GM23338 (cell line): ENCODE measurements at regions not wholly inside any gene's neighbourhood (a gene's known extent, or its start where the extent isn't known, plus 50 kb on each side); places are given as distances from the start of the nearest gene placed in this dataset.

ENCODE experiments used
- ATAC-seq: fragments of 200-7000 bp; cut with Tn5 transposase; 3 replicates; pipeline ENCODE4 v1.9.1; 2020
- DNase-seq: peaks from one replicate; pipeline ENCODE4 v3.0.0-alpha.2; 2015; ENCODE audit warnings: low spot score
- H2AFZ ChIP-seq: fragments of 200-600 bp; sonication (generic); 2 replicates; pipeline ENCODE4 v1.8.0; 2016; ENCODE audit warnings: antibody characterized with exemption, mild to moderate bottlenecking, moderate library complexity
- H3F3A ChIP-seq: fragments of 200-600 bp; sonication (generic); replicated peaks from 2 replicates; pipeline ENCODE4 v1.8.0; 2017; ENCODE audit warnings: antibody characterized with exemption, mixed run types, low read depth
- H3K27ac ChIP-seq: fragments of 200-600 bp; sonication (generic); 2 replicates; pipeline ENCODE4 v1.6.1; 2016; ENCODE audit warnings: low read depth
- H3K27me3 ChIP-seq: fragments of 200-600 bp; sonication (generic); 2 replicates; pipeline ENCODE4 v1.8.0; 2016; ENCODE audit warnings: mild to moderate bottlenecking, mixed run types, moderate library complexity; ENCODE audit not compliant: insufficient read depth
- H3K36me3 ChIP-seq: fragments of 200-600 bp; sonication (generic); 2 replicates; pipeline ENCODE4 v1.8.0; 2016; ENCODE audit warnings: mild to moderate bottlenecking; ENCODE audit not compliant: insufficient read depth
- H3K4me1 ChIP-seq: fragments of 200-600 bp; sonication (generic); 2 replicates; pipeline ENCODE4 v1.8.0; 2016; ENCODE audit warnings: mild to moderate bottlenecking, moderate library complexity; ENCODE audit not compliant: insufficient read depth
- H3K4me2 ChIP-seq: fragments of 200-600 bp; sonication (generic); 2 replicates; pipeline ENCODE4 v1.7.1; 2017; ENCODE audit warnings: mixed run types
- H3K4me3 ChIP-seq: fragments of 200-600 bp; sonication (generic); 2 replicates; pipeline ENCODE4 v1.6.1; 2016; ENCODE audit warnings: mixed run types
- H3K79me2 ChIP-seq: fragments of 200-600 bp; sonication (generic); replicated peaks from 2 replicates; pipeline ENCODE4 v1.8.0; 2017; ENCODE audit warnings: mild to moderate bottlenecking; ENCODE audit not compliant: insufficient read depth
- H3K9me2 ChIP-seq: fragments of 200-600 bp; sonication (generic); 2 replicates; pipeline ENCODE4 v1.8.0; 2017; ENCODE audit not compliant: insufficient read depth
- H4K20me1 ChIP-seq: fragments of 200-600 bp; sonication (generic); replicated peaks from 2 replicates; pipeline ENCODE4 v1.8.0; 2017; ENCODE audit warnings: mild to moderate bottlenecking; ENCODE audit not compliant: insufficient read depth
- H3K27ac Mint-ChIP-seq: 2 replicates; pipeline ENCODE4 v1.8.0; 2020; ENCODE audit warnings: inconsistent platforms, mild to moderate bottlenecking, moderate library complexity, mixed read lengths
- H3K27me3 Mint-ChIP-seq: 3 replicates; pipeline ENCODE4 v1.8.0; 2022; ENCODE audit warnings: low read depth, mild to moderate bottlenecking, moderate library complexity, mixed read lengths, inconsistent platforms; ENCODE audit not compliant: insufficient read depth, poor library complexity
- H3K36me3 Mint-ChIP-seq: 3 replicates; pipeline ENCODE4 v1.8.0; 2021; ENCODE audit warnings: low read depth, mild to moderate bottlenecking, inconsistent platforms, moderate library complexity, mixed read lengths
- H3K4me1 Mint-ChIP-seq: 3 replicates; pipeline ENCODE4 v1.8.0; 2020; ENCODE audit warnings: mild to moderate bottlenecking, inconsistent platforms, mixed read lengths
- H3K4me3 Mint-ChIP-seq: 3 replicates; pipeline ENCODE4 v1.8.0; 2021; ENCODE audit warnings: moderate library complexity, mild to moderate bottlenecking, inconsistent platforms, mixed read lengths
- H3K9me3 Mint-ChIP-seq: 3 replicates; pipeline ENCODE4 v1.8.0; 2020; ENCODE audit warnings: moderate library complexity, mild to moderate bottlenecking, inconsistent platforms, mixed read lengths
- CREB1 ChIP-seq: fragments of 250-450 bp; sonication (Bioruptor Pico); IDR thresholded peaks from 2 replicates; pipeline ENCODE4 v1.5.0; 2020; ENCODE audit warnings: low read depth, mild to moderate bottlenecking, moderate library complexity
- ETS1 ChIP-seq: IDR thresholded peaks from 2 replicates; pipeline ENCODE4 v1.6.1; 2016; ENCODE audit warnings: antibody characterized with exemption
- EZH2 ChIP-seq: fragments of 200-600 bp; sonication (generic); IDR thresholded peaks from one replicate; pipeline ENCODE4 v1.8.0; 2017; ENCODE audit warnings: antibody characterized with exemption, mild to moderate bottlenecking, low read depth; ENCODE audit not compliant: unreplicated experiment
- EZH2phosphoT487 ChIP-seq: fragments of 200-600 bp; sonication (generic); IDR thresholded peaks from one replicate; pipeline ENCODE4 v1.8.1; 2018; ENCODE audit warnings: antibody characterized with exemption; ENCODE audit not compliant: unreplicated experiment
- JUNB ChIP-seq: IDR thresholded peaks from one replicate; pipeline ENCODE4 v1.6.1; 2016; ENCODE audit warnings: antibody characterized with exemption; ENCODE audit not compliant: unreplicated experiment
- NANOG ChIP-seq: IDR thresholded peaks from 2 replicates; pipeline ENCODE4 v1.6.1; 2016; ENCODE audit warnings: antibody characterized with exemption, borderline replicate concordance
- STAT1 ChIP-seq: IDR thresholded peaks from one replicate; pipeline ENCODE4 v1.6.1; 2016; ENCODE audit warnings: antibody characterized with exemption; ENCODE audit not compliant: unreplicated experiment
- ZNF114 ChIP-seq: fragments of 250-450 bp; sonication (Bioruptor Pico); IDR thresholded peaks from 2 replicates; pipeline ENCODE4 v1.5.0; 2020; ENCODE audit warnings: mild to moderate bottlenecking, moderate library complexity
- ZNF331 ChIP-seq: fragments of 250-450 bp; sonication (Bioruptor Pico); IDR thresholded peaks from 2 replicates; pipeline ENCODE4 v1.5.0; 2020; ENCODE audit warnings: low read depth, mild to moderate bottlenecking, moderate library complexity
- ZNF462 ChIP-seq: fragments of 250-450 bp; sonication (Bioruptor Pico); IDR thresholded peaks from 2 replicates; pipeline ENCODE4 v1.5.0; 2020; ENCODE audit warnings: mild to moderate bottlenecking, moderate library complexity
- TF ChIP-seq, protein P1 (sequence below), 2 experiments: fragments of 200-600 bp in 1 of 2; sonication (generic) in 1 of 2; conservative IDR thresholded peaks; 2 replicates each; pipeline versions ENCODE4 v1.5.1 to v1.6.1; 2016 to 2017; ENCODE audit warnings: antibody characterized with exemption in 2 of 2, low read depth in 2 of 2, mild to moderate bottlenecking in 2 of 2, moderate library complexity in 1 of 2
- TF ChIP-seq, protein P2 (sequence below): IDR thresholded peaks from one replicate; pipeline ENCODE4 v1.6.1; 2018; ENCODE audit warnings: antibody characterized with exemption; ENCODE audit not compliant: unreplicated experiment

GRCh38 chr7:24075426-24075810 lies 208.6 kb upstream of the NPY start:
- Mint-ChIP-seq H3K4me1 (no peaks in the 10 kb centered on the region), H3K9me3 (no peaks in the 10 kb centered on the region), H3K27me3 (peaks cover 2% of the 10 kb centered on the region), H3K36me3 (no peaks in the 10 kb centered on the region), H3K4me3 (no peak overlapping the region), H3K27ac (no peak overlapping the region)
- H3K36me3 ChIP-seq: no peaks in the 10 kb centered on the region
- DNase-seq (no peak), ATAC-seq (no peak)
- no peak overlapping the region for H3K4me3 ChIP-seq
- H2AFZ ChIP-seq: 0 out of 2 replicates have a peak overlapping the region, but pooled peaks have one; percentile 4
- TF ChIP-seq ZNF114 (CRISPR knock-in tag) (no peak), EZH2phosphoT487 (no peak), JUNB (no peak), CREB1 (CRISPR knock-in tag) (no peak), ZNF462 (no peak), ZNF331 (no peak), ETS1 (no peak), NANOG (no peak), EZH2 (no peak), STAT1 (no peak)
- TF ChIP-seq, protein P1, sequence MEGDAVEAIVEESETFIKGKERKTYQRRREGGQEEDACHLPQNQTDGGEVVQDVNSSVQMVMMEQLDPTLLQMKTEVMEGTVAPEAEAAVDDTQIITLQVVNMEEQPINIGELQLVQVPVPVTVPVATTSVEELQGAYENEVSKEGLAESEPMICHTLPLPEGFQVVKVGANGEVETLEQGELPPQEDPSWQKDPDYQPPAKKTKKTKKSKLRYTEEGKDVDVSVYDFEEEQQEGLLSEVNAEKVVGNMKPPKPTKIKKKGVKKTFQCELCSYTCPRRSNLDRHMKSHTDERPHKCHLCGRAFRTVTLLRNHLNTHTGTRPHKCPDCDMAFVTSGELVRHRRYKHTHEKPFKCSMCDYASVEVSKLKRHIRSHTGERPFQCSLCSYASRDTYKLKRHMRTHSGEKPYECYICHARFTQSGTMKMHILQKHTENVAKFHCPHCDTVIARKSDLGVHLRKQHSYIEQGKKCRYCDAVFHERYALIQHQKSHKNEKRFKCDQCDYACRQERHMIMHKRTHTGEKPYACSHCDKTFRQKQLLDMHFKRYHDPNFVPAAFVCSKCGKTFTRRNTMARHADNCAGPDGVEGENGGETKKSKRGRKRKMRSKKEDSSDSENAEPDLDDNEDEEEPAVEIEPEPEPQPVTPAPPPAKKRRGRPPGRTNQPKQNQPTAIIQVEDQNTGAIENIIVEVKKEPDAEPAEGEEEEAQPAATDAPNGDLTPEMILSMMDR (conservative IDR thresholded peaks at IDR 0.05; ENCODE audit: low read depth in 2 of 2): no peak
- TF ChIP-seq, protein P2, sequence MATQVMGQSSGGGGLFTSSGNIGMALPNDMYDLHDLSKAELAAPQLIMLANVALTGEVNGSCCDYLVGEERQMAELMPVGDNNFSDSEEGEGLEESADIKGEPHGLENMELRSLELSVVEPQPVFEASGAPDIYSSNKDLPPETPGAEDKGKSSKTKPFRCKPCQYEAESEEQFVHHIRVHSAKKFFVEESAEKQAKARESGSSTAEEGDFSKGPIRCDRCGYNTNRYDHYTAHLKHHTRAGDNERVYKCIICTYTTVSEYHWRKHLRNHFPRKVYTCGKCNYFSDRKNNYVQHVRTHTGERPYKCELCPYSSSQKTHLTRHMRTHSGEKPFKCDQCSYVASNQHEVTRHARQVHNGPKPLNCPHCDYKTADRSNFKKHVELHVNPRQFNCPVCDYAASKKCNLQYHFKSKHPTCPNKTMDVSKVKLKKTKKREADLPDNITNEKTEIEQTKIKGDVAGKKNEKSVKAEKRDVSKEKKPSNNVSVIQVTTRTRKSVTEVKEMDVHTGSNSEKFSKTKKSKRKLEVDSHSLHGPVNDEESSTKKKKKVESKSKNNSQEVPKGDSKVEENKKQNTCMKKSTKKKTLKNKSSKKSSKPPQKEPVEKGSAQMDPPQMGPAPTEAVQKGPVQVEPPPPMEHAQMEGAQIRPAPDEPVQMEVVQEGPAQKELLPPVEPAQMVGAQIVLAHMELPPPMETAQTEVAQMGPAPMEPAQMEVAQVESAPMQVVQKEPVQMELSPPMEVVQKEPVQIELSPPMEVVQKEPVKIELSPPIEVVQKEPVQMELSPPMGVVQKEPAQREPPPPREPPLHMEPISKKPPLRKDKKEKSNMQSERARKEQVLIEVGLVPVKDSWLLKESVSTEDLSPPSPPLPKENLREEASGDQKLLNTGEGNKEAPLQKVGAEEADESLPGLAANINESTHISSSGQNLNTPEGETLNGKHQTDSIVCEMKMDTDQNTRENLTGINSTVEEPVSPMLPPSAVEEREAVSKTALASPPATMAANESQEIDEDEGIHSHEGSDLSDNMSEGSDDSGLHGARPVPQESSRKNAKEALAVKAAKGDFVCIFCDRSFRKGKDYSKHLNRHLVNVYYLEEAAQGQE: no peak
- no peaks in the 10 kb centered on the region for H3K9me2 ChIP-seq
- H3K79me2 ChIP-seq: no peaks in the 10 kb centered on the region
- no peaks in the 10 kb centered on the region for H3K4me1 ChIP-seq
- H3K27me3 ChIP-seq: no peaks in the 10 kb centered on the region
- no peaks in the 10 kb centered on the region for H3F3A ChIP-seq
- H3K27ac ChIP-seq: no peak overlapping the region
- H4K20me1 ChIP-seq: no peaks in the 10 kb centered on the region
- H3K4me2 ChIP-seq: no peak overlapping the region
